ENCODE measurements at regions not wholly inside any gene's neighbourhood (a gene's known extent, or its start where the extent isn't known, plus 50 kb on each side); places are given as distances from the start of the nearest gene placed in this dataset.

GRCh38 chrX:128622296-128622695 is 570.1 kb upstream of the ACTRT1 start:
- TF ChIP-seq CTCF (conservative IDR thresholded peaks at IDR 0.05; ENCODE audit: low read depth, low read length) = no peak
- TF ChIP-seq EZH2 (IDR thresholded peaks at IDR 0.05; ENCODE audit: borderline replicate concordance, low read depth, low read length, poor library complexity, severe bottlenecking) = no peak
